ENCODE measurements at regions not wholly inside any gene's neighbourhood (a gene's known extent, or its start where the extent isn't known, plus 50 kb on each side); places are given as distances from the start of the nearest gene placed in this dataset.

GRCh38 chr16:85475691-85476300 lies 137.3 kb upstream of the GSE1 start:
- no peak overlapping the region for H3K27ac ChIP-seq
- intact Hi-C loops (cut with DNase I), result no loop called here
- 93 to 94% methylated on average over 12 to 22 of the region's 22 CpGs for WGBS, 2 donors

GRCh38 chr16:85476389-85476788 lies 136.7 kb upstream of the GSE1 start:
- no peak overlapping the region for H3K4me3 ChIP-seq
- 92 to 94% methylated on average over 11 of the region's 11 CpGs for WGBS, 2 donors
- no peak for TF ChIP-seq POLR2A (IDR thresholded peaks at IDR 0.05)
- H3K36me3 ChIP-seq (replicated peaks in 1 of 2; ENCODE audit: insufficient read depth in 1 of 2, low read depth in 2 of 2), result no peaks in the 10 kb centered on the region
- peaks cover 10% of the 10 kb centered on the region for H3K4me1 ChIP-seq
- no peaks in the 10 kb centered on the region for H3K27me3 ChIP-seq
- DNase-seq (no peak), ATAC-seq (no peak)
- no peak overlapping the region for H3K27ac ChIP-seq
- intact Hi-C loops (cut with DNase I), result no loop called here
- no peaks in the 10 kb centered on the region for H3K9me3 ChIP-seq

More at GRCh38 chr16:85475691-85476300, 137.3 kb upstream of the GSE1 start:
- no peak for ATAC-seq
- TF ChIP-seq POLR2A (IDR thresholded peaks at IDR 0.05), result no peak
- TF ChIP-seq CTCF (IDR thresholded peaks at IDR 0.05), result no peak
- Histone ChIP-seq H3K4me1 (peaks cover 10% of the 10 kb centered on the region), H3K27me3 (no peaks in the 10 kb centered on the region), H3K9me3 (no peaks in the 10 kb centered on the region), H3K4me3 (no peak overlapping the region), H3K36me3 (replicated peaks in 1 of 2; ENCODE audit: insufficient read depth in 1 of 2, low read depth in 2 of 2) (no peaks in the 10 kb centered on the region)
- no peak for DNase-seq

GRCh38 chr16:85477801-85478363 lies 135.2 kb upstream of the GSE1 start:
- no peak for TF ChIP-seq POLR2A (IDR thresholded peaks at IDR 0.05)
- TF ChIP-seq CTCF (IDR thresholded peaks at IDR 0.05), result no peak
- Histone ChIP-seq H3K4me1 (no peaks in the 10 kb centered on the region), H3K9me3 (no peaks in the 10 kb centered on the region), H3K27ac (no peak overlapping the region), H3K36me3 (replicated peaks in 1 of 2; ENCODE audit: insufficient read depth in 1 of 2, low read depth in 2 of 2) (no peaks in the 10 kb centered on the region), H3K4me3 (no peak overlapping the region), H3K27me3 (no peaks in the 10 kb centered on the region)
- no peak for DNase-seq
- no peak for ATAC-seq
- intact Hi-C loops (cut with DNase I), result no loop called here
- WGBS, 2 donors, result 90% methylated on average over 23 of the region's 24 CpGs

- no peaks in the 10 kb centered on the region for H3K36me3 ChIP-seq (replicated peaks in 1 of 2; ENCODE audit: insufficient read depth in 1 of 2, low read depth in 2 of 2)
- intact Hi-C loops (cut with DNase I), result no loop called here
- ATAC-seq, result peak; percentile 59
- DNase-seq, result peak in 3 of 4 donors; percentile 46 to 71 (median 62)
- TF ChIP-seq POLR2A (IDR thresholded peaks at IDR 0.05) (no peak), CTCF (IDR thresholded peaks at IDR 0.05) (peak in 6 of 7 experiments; percentile 30 to 59 (median 50))
- WGBS, 2 donors, result 44 to 58% methylated on average over 11 to 26 of the region's 26 CpGs
- H3K9me3 ChIP-seq, result no peaks in the 10 kb centered on the region
- H3K27ac ChIP-seq, result no peak overlapping the region
- H3K4me1 ChIP-seq, result no peaks in the 10 kb centered on the region
- no peak overlapping the region for H3K4me3 ChIP-seq
- no peaks in the 10 kb centered on the region for H3K27me3 ChIP-seq
Observed at GRCh38 chr16:85479972-85480726, 133.0 kb upstream of the GSE1 start.

- ATAC-seq (no peak), DNase-seq (no peak)
- Histone ChIP-seq H3K9me3 (no peaks in the 10 kb centered on the region), H3K27ac (no peak overlapping the region), H3K27me3 (no peaks in the 10 kb centered on the region), H3K36me3 (replicated peaks in 1 of 2; ENCODE audit: insufficient read depth in 1 of 2, low read depth in 2 of 2) (no peaks in the 10 kb centered on the region), H3K4me3 (no peak overlapping the region), H3K4me1 (no peaks in the 10 kb centered on the region)
- WGBS, 2 donors, result 87 to 90% methylated on average over 18 of the region's 18 CpGs
- intact Hi-C loops (cut with DNase I), result no loop called here
- TF ChIP-seq CTCF (IDR thresholded peaks at IDR 0.05) (no peak), POLR2A (IDR thresholded peaks at IDR 0.05) (no peak)
Observed at GRCh38 chr16:85480727-85481101, 132.4 kb upstream of the GSE1 start.

All from body of pancreas (tissue), 4 donors.